ENCODE measurements at regions not wholly inside any gene's neighbourhood (a gene's known extent, or its start where the extent isn't known, plus 50 kb on each side); places are given as distances from the start of the nearest gene placed in this dataset.
"Not testable (repeated sequence)": the region's sequence is repeated elsewhere in the genome, so short reads cannot be mapped to it uniquely, and the experiment has no call there.

DNA sequence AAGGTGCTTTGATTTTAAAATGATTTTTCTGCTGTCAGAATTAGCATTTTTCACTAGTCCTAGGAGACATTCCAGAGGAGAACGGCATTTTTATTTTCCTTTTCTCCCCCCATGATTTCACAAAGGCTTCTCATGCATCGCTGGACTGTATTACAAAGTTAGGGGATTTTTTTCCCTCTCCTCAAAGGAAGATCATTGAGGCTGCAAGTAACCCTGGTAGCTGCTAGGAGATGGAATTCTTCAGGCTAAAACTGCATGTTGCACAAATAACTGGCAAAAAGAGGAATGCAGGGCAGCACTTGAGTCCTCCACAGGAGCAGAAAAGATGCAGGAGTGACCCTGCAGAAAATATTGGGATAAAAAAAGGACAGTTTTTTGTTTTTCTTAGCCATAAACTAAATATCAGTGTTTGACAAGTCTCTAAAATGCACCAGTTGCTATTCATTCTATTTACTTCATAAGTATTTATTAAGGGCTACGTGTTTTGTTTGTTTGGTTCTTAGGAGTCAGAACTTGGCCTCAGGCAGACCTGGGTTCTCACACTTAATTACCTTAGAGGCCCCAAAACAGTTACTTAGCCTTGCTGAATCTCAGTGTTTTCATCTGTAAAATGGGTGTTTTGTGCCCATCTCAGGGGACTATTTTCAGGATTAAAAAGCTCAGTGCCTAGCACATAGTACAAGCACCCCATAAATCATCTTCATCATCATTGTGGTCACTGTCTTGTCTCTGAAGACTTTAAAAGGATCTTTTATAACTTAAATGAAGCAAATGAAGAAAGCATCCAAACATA, 144.5 kb upstream of the ID4 start:
- DNase-seq (ENCODE audit: low read depth), result no peak

DNA sequence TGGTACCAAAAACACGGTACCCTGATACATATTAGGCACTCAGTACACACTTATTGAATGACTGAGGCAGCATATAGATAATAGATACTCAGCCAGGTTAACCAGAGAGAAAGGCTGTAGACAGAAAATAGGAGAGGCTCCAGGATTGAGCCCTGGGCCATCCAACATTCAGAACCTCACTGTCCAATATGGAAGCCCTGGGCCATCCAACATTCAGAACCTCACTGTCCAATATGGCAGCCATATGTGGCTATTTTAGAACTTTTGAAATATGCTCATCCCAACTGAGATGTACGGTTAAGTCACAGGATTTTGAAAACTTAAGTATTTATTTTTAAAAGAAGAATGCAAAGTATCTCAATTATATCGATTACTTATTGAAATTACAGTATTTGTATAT, 142.5 kb upstream of the ID4 start:
- DNase-seq (ENCODE audit: low read depth), result no peak

DNA sequence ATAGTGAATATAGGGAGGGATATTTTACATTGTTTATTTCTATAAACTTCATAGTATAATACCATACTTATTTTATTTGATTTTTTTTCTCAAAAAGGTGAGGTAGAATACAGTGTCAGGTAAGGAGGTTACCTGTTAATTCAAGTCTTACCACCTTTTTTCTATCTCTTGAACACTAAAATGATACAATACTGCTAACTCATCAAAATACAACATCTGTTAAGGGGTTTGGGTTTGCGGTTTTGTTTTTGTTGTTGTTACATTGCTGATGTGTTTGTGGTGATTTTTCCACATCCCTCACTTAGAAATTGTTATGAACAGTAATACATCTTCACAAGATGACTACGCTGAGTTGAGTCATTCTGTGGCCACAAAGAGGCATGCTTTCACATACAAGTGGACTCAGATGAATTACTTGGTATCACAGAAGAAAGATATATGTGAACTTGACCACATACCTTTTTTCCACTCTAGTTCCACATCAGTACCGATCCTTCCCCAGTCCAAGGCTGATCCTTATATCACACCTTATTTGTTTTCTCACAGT, 139.4 kb upstream of the ID4 start:
- no peak for DNase-seq (ENCODE audit: low read depth)

- DNase-seq (ENCODE audit: low read depth), result no peak
Observed at GRCh38 chr6:19699932-19700331, 137.2 kb upstream of the ID4 start.

- no peak for DNase-seq (ENCODE audit: low read depth)
Observed at GRCh38 chr6:19705606-19706005, 131.6 kb upstream of the ID4 start.

DNA sequence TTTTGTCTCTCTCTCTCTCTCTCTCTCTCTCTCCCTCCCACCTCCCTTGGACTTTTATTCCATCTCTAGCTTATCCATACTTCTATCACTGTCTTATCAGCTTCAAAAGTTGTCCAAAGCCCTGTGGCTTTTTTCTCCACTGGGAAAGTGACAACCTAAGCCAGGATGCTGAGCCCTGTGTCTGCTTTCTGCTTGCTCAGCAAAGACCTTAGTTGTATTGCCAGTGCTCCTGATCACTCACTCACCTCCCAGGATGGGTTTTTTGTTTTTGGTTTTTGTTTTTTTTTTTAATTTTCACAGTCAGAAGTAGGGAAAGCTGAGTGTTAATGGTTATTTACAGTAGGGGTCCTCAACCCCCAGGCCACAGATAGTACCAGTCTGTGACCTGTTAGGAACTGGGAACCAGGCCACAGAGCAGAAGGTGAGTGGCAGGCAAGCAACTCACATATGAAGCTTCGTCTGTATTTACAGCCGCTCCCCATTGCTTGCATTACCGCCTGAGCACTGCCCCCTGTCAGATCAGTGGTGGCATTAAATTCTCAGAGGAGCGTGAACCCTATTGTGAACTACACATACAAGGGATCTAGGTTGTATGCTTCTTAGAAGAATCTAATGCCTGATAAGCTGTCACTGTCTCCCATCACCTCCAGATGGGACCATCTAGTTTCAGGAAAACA, 125.0 kb upstream of the ID4 start:
- DNase-seq (ENCODE audit: low read depth), result no peak

GRCh38 chr6:19712998-19713397, 124.2 kb upstream of the ID4 start:
- no peak for DNase-seq (ENCODE audit: low read depth)

GRCh38 chr6:19713411-19713810, 123.8 kb upstream of the ID4 start:
- no peak for DNase-seq (ENCODE audit: low read depth)

- no peak for DNase-seq (ENCODE audit: low read depth)
Observed at GRCh38 chr6:19713984-19714383, 123.2 kb upstream of the ID4 start.

- no peak for DNase-seq (ENCODE audit: low read depth)
Observed at GRCh38 chr6:19714434-19715166, 122.6 kb upstream of the ID4 start.

DNA sequence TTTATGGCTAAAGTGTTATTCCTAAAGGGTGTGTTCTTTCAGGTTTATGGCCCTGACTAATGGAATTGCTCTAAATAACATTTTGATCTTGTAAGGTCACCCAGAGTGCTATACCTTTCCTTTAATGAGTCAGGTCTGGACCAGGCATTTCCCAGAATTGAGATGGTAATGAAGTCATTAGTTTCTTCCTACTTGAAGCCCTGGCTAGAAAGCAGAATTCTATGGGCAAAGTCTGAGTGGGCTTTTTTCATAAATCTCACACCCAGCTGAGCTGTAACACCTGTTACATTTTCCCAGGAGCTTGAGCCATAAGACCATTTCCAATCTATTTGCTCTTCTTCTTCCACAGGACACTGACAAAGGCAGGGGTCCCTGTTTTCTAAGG, 122.0 kb upstream of the ID4 start:
- DNase-seq (ENCODE audit: low read depth), result no peak

GRCh38 chr6:19719691-19720128, 117.5 kb upstream of the ID4 start:
- no peak for DNase-seq (ENCODE audit: low read depth)

- no peak for DNase-seq (ENCODE audit: low read depth)
Observed at GRCh38 chr6:19721766-19722377, 115.3 kb upstream of the ID4 start.

DNA sequence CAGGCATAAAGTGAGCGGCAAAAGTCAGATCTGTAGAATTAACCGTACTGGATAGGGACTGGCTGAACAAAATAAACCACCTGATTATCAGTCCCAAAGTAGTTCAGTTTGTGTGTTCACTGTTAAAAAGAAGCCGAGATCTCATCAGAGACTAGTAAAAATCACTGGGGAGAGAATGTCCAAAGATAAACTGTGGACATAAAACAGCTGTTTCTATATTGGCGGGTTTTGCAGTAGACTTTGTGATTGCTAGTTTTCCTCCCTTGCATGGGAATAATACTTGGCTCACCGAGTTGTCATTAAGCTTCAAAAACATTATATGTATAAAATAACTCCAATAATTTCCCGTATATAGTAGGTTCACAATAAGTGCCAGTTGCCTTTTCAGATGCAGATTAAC, 114.2 kb upstream of the ID4 start:
- no peak for DNase-seq (ENCODE audit: low read depth)

DNA sequence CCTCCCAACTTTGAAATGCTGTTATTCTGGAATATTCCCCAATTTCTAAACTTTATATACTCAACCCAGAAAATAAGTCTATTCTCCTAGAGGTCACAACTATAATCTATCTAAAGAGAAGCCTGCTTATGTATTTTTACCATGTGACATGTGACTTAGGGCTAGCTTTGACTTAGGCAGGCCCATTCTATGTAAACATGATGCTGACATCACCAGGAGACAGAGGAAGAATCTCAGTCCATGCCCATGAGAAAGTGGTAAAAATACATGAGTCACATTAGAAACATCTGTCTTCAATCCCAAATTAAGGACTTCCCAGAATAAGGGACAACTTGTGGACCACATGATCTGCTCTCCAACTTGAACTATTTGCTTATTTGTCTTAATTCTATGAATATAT, 113.6 kb upstream of the ID4 start:
- DNase-seq (ENCODE audit: low read depth), result no peak

GRCh38 chr6:19725436-19725835, 111.7 kb upstream of the ID4 start:
- not testable (repeated sequence) for DNase-seq (ENCODE audit: low read depth)

DNA sequence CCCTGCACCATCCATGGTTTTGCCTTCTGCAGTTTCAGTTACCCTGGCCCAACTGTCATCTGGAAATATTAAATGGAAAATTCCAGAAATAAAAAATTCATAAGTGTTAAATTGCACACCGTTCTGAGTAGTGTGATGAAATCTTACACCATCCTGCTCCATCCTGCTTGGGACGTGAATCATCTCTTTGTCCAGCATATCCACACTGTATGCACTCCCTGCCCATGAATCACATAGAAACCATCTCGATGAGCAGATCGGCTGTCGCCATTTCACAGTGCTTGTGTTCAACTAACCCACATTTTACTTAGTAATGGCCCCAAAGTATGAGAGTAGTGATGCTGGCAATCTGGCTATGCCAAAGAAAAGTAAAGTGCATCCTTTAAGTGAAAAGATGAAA, 105.9 kb upstream of the ID4 start:
- no peak for DNase-seq (ENCODE audit: low read depth)

- no peak for DNase-seq (ENCODE audit: low read depth)
Observed at GRCh38 chr6:19734061-19734460, 103.1 kb upstream of the ID4 start.

DNA sequence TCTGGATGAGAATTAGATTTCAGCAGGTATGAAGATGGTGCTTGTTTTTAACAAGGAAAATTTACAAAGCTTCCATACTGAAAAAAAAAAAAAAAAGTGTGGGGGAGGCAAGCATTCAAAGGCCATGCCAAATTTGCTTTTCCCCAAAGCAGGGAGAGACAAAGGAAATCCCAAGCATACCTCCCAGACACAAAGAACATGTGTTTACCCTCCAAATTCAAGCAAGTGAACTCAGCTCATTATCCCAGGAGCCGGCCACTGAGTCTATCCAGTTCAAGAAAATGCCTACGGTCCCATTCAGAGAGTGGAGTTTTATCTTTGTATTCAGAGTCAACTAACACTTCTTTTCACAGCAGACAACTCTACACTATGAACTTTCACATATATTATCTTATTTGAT, 102.7 kb upstream of the ID4 start:
- no peak for DNase-seq (ENCODE audit: low read depth)

DNA sequence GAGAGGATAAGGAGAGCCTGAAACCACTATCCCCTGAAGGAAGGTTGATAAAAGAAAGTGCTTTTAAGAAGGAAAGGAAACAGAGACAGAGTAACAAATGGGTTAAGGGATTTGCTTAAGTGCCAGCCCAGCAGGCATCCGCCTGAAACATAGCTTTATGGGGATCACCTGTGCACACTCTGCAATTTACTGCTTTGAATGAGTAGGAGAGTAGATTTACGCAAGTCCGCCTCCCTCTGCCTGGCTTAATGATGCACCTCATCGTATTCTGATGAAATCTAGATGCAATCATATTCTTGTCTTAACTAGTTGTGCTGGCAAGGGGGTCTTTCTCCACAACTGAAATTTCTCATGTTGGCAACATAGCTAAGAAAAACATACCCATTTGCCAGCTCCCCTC, 101.1 kb upstream of the ID4 start:
- no peak for DNase-seq (ENCODE audit: low read depth)

GRCh38 chr6:19738010-19738409, 99.2 kb upstream of the ID4 start:
- no peak for DNase-seq (ENCODE audit: low read depth)

DNA sequence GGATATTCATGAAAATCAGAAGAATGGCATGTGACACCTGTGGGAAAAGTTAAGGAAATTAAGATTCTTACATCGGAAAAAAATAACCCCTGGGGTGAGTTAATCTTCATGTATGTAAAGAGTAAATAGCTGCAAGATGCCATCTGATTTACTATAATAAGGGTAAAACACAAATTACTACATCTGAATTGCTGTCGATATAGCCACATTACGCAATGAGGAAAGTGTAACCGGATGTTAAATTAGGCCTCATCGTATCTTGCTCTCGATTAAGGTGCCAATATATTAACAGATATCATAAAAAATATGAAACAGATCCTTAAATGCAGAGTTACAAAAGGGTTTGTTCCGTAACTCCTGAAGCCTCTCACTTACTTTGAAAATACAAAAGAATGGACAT, 87.4 kb upstream of the ID4 start:
- no peak for DNase-seq (ENCODE audit: low read depth)

Data from activated T-cell treated with anti-CD3 and anti-CD28 coated beads for 1 hour (primary cell).